ENCODE measurements at regions not wholly inside any gene's neighbourhood (a gene's known extent, or its start where the extent isn't known, plus 50 kb on each side); places are given as distances from the start of the nearest gene placed in this dataset.

GRCh38 chr11:11220786-11221185 lies 132.3 kb downstream of the CSNK2A3 start:
- Mint-ChIP-seq H3K9me3 (peaks cover 0 to 2% (median 0%) of the 10 kb centered on the region in 8 donors), H3K4me3 (no peak overlapping the region), H3K27me3 (peaks cover 0 to 1% of the 10 kb centered on the region in 2 donors), H3K27ac (peak overlapping the region in 1 of 7 donors; percentile 19), H3K4me1 (peaks cover 0 to 3% (median 0%) of the 10 kb centered on the region in 4 donors), H3K36me3 (no peaks in the 10 kb centered on the region)
- no peaks in the 10 kb centered on the region for H3K36me3 ChIP-seq (ENCODE audit: insufficient read depth, low read length)
- H3K27me3 ChIP-seq (ENCODE audit: insufficient read depth, low read length): no peaks in the 10 kb centered on the region
- CTCF ChIA-PET (ENCODE audit: partially characterized antibody): interaction anchor here (1.0 kb wide), 1 partner anchor 185 kb away, joined by 3 read pairs; no protein-coding TSS in a partner anchor
- H3K4me1 ChIP-seq (ENCODE audit: insufficient read depth, low read length): no peaks in the 10 kb centered on the region
- DNase-seq: no peak
- POLR2A ChIA-PET (ENCODE audit: partially characterized antibody): no interaction called here
- H3K4me3 ChIP-seq (ENCODE audit: low read length in 2 of 2): no peak overlapping the region
- intact Hi-C loops (cut with micrococcal nuclease): no loop called here
- no peak overlapping the region for H3K27ac ChIP-seq (ENCODE audit: low read depth, low read length)
- H3K9me3 ChIP-seq (ENCODE audit: control insufficient read depth in 1 of 2, low read length in 2 of 2): no peaks in the 10 kb centered on the region

- ChIA-PET CTCF (ENCODE audit: partially characterized antibody) (interaction anchor here (1.4 to 1.5 kb wide), 2 partner anchors 181 to 194 kb away, joined by 3 to 4 read pairs; no protein-coding TSS in a partner anchor), POLR2A (ENCODE audit: partially characterized antibody) (no interaction called here)
- Histone ChIP-seq H3K27me3 (ENCODE audit: insufficient read depth, low read length) (no peaks in the 10 kb centered on the region), H3K27ac (ENCODE audit: low read depth, low read length) (no peak overlapping the region), H3K4me3 (ENCODE audit: low read length in 2 of 2) (no peak overlapping the region), H3K4me1 (ENCODE audit: insufficient read depth, low read length) (no peaks in the 10 kb centered on the region), H3K9me3 (ENCODE audit: control insufficient read depth in 1 of 2, low read length in 2 of 2) (no peaks in the 10 kb centered on the region), H3K36me3 (ENCODE audit: insufficient read depth, low read length) (no peaks in the 10 kb centered on the region)
- no peak for DNase-seq
- H3K36me3 Mint-ChIP-seq: no peaks in the 10 kb centered on the region
- H3K27me3 Mint-ChIP-seq: peaks cover 0 to 1% of the 10 kb centered on the region in 2 donors
- H3K4me3 Mint-ChIP-seq: no peak overlapping the region
- intact Hi-C loops (cut with micrococcal nuclease): no loop called here
- H3K27ac Mint-ChIP-seq: no peak overlapping the region
- H3K4me1 Mint-ChIP-seq: peaks cover 0 to 3% (median 0%) of the 10 kb centered on the region in 4 donors
- peaks cover 0 to 2% (median 0%) of the 10 kb centered on the region in 8 donors for H3K9me3 Mint-ChIP-seq
These were observed 134.4 kb downstream of the CSNK2A3 start for GRCh38 chr11:11218629-11218986.

GRCh38 chr11:11217929-11218628 lies 135.0 kb downstream of the CSNK2A3 start:
- Mint-ChIP-seq H3K4me1 (peaks cover 0 to 3% (median 0%) of the 10 kb centered on the region in 4 donors), H3K9me3 (peaks cover 0 to 2% (median 0%) of the 10 kb centered on the region in 8 donors), H3K27ac (peak overlapping the region in 1 of 7 donors; percentile 49), H3K27me3 (peaks cover 0 to 1% of the 10 kb centered on the region in 2 donors), H3K36me3 (no peaks in the 10 kb centered on the region), H3K4me3 (no peak overlapping the region)
- H3K27ac ChIP-seq (ENCODE audit: low read depth, low read length): no peak overlapping the region
- no peak overlapping the region for H3K4me3 ChIP-seq (ENCODE audit: low read length in 2 of 2)
- no peaks in the 10 kb centered on the region for H3K27me3 ChIP-seq (ENCODE audit: insufficient read depth, low read length)
- POLR2A ChIA-PET (ENCODE audit: partially characterized antibody): no interaction called here
- intact Hi-C loops (cut with micrococcal nuclease): no loop called here
- H3K4me1 ChIP-seq (ENCODE audit: insufficient read depth, low read length): no peaks in the 10 kb centered on the region
- CTCF ChIA-PET (ENCODE audit: partially characterized antibody): interaction anchor here (0.7 to 1.4 kb wide), 2 partner anchors 73 to 180 kb away, joined by 3 read pairs; no protein-coding TSS in a partner anchor
- H3K9me3 ChIP-seq (ENCODE audit: control insufficient read depth in 1 of 2, low read length in 2 of 2): no peaks in the 10 kb centered on the region
- no peak for DNase-seq
- H3K36me3 ChIP-seq (ENCODE audit: insufficient read depth, low read length): no peaks in the 10 kb centered on the region

- no peaks in the 10 kb centered on the region for H3K36me3 Mint-ChIP-seq
- intact Hi-C loops (cut with micrococcal nuclease): no loop called here
These were observed 135.6 kb downstream of the CSNK2A3 start for GRCh38 chr11:11217289-11217928.

GRCh38 chr11:11215944-11216343 lies 137.1 kb downstream of the CSNK2A3 start:
- H3K9me3 Mint-ChIP-seq: no peaks in the 10 kb centered on the region
- no peak for DNase-seq
- no peak overlapping the region for H3K27ac Mint-ChIP-seq
- CTCF ChIA-PET (ENCODE audit: partially characterized antibody): no interaction called here
- Histone ChIP-seq H3K27ac (ENCODE audit: low read depth, low read length) (no peak overlapping the region), H3K27me3 (ENCODE audit: insufficient read depth, low read length) (no peaks in the 10 kb centered on the region), H3K4me1 (ENCODE audit: insufficient read depth, low read length) (no peaks in the 10 kb centered on the region), H3K4me3 (ENCODE audit: low read length in 2 of 2) (no peak overlapping the region), H3K9me3 (ENCODE audit: control insufficient read depth in 1 of 2, low read length in 2 of 2) (no peaks in the 10 kb centered on the region), H3K36me3 (ENCODE audit: insufficient read depth, low read length) (no peaks in the 10 kb centered on the region)
- intact Hi-C loops (cut with micrococcal nuclease): no loop called here
- H3K27me3 Mint-ChIP-seq: no peaks in the 10 kb centered on the region
- H3K4me3 Mint-ChIP-seq: no peak overlapping the region
- H3K4me1 Mint-ChIP-seq: peaks cover 0 to 3% (median 0%) of the 10 kb centered on the region in 4 donors
- POLR2A ChIA-PET (ENCODE audit: partially characterized antibody): no interaction called here
- H3K36me3 Mint-ChIP-seq: no peaks in the 10 kb centered on the region

More at GRCh38 chr11:11217289-11217928, 135.6 kb downstream of the CSNK2A3 start:
- DNase-seq: no peak
- H3K36me3 ChIP-seq (ENCODE audit: insufficient read depth, low read length): no peaks in the 10 kb centered on the region
- H3K27me3 ChIP-seq (ENCODE audit: insufficient read depth, low read length): no peaks in the 10 kb centered on the region
- ChIA-PET POLR2A (ENCODE audit: partially characterized antibody) (no interaction called here), CTCF (ENCODE audit: partially characterized antibody) (interaction anchor here (0.7 to 1.4 kb wide), 2 partner anchors 74 to 180 kb away, joined by 3 read pairs; no protein-coding TSS in a partner anchor)
- H3K27ac ChIP-seq (ENCODE audit: low read depth, low read length): no peak overlapping the region
- Mint-ChIP-seq H3K27ac (no peak overlapping the region), H3K4me3 (no peak overlapping the region), H3K27me3 (no peaks in the 10 kb centered on the region), H3K4me1 (peaks cover 0 to 3% (median 0%) of the 10 kb centered on the region in 4 donors), H3K9me3 (no peaks in the 10 kb centered on the region)
- no peaks in the 10 kb centered on the region for H3K4me1 ChIP-seq (ENCODE audit: insufficient read depth, low read length)
- H3K4me3 ChIP-seq (ENCODE audit: low read length in 2 of 2): no peak overlapping the region
- H3K9me3 ChIP-seq (ENCODE audit: control insufficient read depth in 1 of 2, low read length in 2 of 2): no peaks in the 10 kb centered on the region

GRCh38 chr11:11215058-11215815 lies 137.8 kb downstream of the CSNK2A3 start:
- Mint-ChIP-seq H3K27me3 (no peaks in the 10 kb centered on the region), H3K4me1 (peaks cover 0 to 3% (median 0%) of the 10 kb centered on the region in 4 donors), H3K9me3 (no peaks in the 10 kb centered on the region), H3K27ac (no peak overlapping the region), H3K36me3 (no peaks in the 10 kb centered on the region), H3K4me3 (no peak overlapping the region)
- Histone ChIP-seq H3K36me3 (ENCODE audit: insufficient read depth, low read length) (no peaks in the 10 kb centered on the region), H3K27ac (ENCODE audit: low read depth, low read length) (no peak overlapping the region), H3K4me3 (ENCODE audit: low read length in 2 of 2) (no peak overlapping the region), H3K27me3 (ENCODE audit: insufficient read depth, low read length) (no peaks in the 10 kb centered on the region), H3K4me1 (ENCODE audit: insufficient read depth, low read length) (no peaks in the 10 kb centered on the region), H3K9me3 (ENCODE audit: control insufficient read depth in 1 of 2, low read length in 2 of 2) (no peaks in the 10 kb centered on the region)
- intact Hi-C loops (cut with micrococcal nuclease): no loop called here
- CTCF ChIA-PET (ENCODE audit: partially characterized antibody): no interaction called here
- DNase-seq: no peak
- POLR2A ChIA-PET (ENCODE audit: partially characterized antibody): no interaction called here

GRCh38 chr11:11213117-11213516 lies 139.9 kb downstream of the CSNK2A3 start:
- ChIA-PET CTCF (ENCODE audit: partially characterized antibody) (no interaction called here), POLR2A (ENCODE audit: partially characterized antibody) (no interaction called here)
- Mint-ChIP-seq H3K4me1 (no peaks in the 10 kb centered on the region), H3K27me3 (peaks cover 3 to 6% of the 10 kb centered on the region in 2 donors), H3K9me3 (no peaks in the 10 kb centered on the region), H3K27ac (no peak overlapping the region), H3K36me3 (no peaks in the 10 kb centered on the region), H3K4me3 (no peak overlapping the region)
- no peaks in the 10 kb centered on the region for H3K9me3 ChIP-seq (ENCODE audit: control insufficient read depth in 1 of 2, low read length in 2 of 2)
- no peaks in the 10 kb centered on the region for H3K4me1 ChIP-seq (ENCODE audit: insufficient read depth, low read length)
- H3K27me3 ChIP-seq (ENCODE audit: insufficient read depth, low read length): no peaks in the 10 kb centered on the region
- intact Hi-C loops (cut with micrococcal nuclease): no loop called here
- no peak overlapping the region for H3K27ac ChIP-seq (ENCODE audit: low read depth, low read length)
- H3K36me3 ChIP-seq (ENCODE audit: insufficient read depth, low read length): no peaks in the 10 kb centered on the region
- no peak overlapping the region for H3K4me3 ChIP-seq (ENCODE audit: low read length in 2 of 2)
- DNase-seq: no peak
